22Rv1 (cell line): ENCODE measurements at regions not wholly inside any gene's neighbourhood (a gene's known extent, or its start where the extent isn't known, plus 50 kb on each side); places are given as distances from the start of the nearest gene placed in this dataset.

ENCODE experiments used
- ZFX ChIP-seq: fragments of 450-650 bp; IDR thresholded peaks from 2 replicates; pipeline ENCODE4 v1.6.1; 2017; ENCODE audit warnings: antibody characterized with exemption, borderline replicate concordance
- TF ChIP-seq, protein P1 (sequence below): fragments of 450-650 bp; IDR thresholded peaks from 2 replicates; pipeline ENCODE4 v1.5.1; 2017; ENCODE audit warnings: mild to moderate bottlenecking

DNA sequence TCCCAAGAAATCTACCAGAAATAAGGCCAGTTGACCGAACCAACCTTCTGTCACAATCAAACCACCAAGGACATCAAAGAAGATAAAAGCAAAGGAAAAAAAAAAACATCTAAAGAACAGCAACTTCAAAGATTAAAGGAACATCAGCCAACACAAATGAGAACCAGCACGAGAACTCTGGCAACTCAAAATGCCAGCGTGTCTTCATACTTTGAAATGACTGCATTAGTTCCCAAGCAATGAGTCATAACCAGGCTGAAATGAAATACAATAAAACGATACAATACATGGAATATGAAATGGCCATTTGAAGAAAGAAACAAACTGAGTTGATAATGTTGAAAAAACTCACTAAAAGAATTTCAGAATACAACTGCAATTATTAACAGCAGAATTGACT, 611.6 kb upstream of the GRIA3 start:
- TF ChIP-seq, protein P1, sequence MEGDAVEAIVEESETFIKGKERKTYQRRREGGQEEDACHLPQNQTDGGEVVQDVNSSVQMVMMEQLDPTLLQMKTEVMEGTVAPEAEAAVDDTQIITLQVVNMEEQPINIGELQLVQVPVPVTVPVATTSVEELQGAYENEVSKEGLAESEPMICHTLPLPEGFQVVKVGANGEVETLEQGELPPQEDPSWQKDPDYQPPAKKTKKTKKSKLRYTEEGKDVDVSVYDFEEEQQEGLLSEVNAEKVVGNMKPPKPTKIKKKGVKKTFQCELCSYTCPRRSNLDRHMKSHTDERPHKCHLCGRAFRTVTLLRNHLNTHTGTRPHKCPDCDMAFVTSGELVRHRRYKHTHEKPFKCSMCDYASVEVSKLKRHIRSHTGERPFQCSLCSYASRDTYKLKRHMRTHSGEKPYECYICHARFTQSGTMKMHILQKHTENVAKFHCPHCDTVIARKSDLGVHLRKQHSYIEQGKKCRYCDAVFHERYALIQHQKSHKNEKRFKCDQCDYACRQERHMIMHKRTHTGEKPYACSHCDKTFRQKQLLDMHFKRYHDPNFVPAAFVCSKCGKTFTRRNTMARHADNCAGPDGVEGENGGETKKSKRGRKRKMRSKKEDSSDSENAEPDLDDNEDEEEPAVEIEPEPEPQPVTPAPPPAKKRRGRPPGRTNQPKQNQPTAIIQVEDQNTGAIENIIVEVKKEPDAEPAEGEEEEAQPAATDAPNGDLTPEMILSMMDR: no peak
- TF ChIP-seq ZFX: no peak
